HG03457 (cell line): ENCODE measurements at regions not wholly inside any gene's neighbourhood (a gene's known extent, or its start where the extent isn't known, plus 50 kb on each side); places are given as distances from the start of the nearest gene placed in this dataset.

Experiments
- ATAC-seq: cut with Tn5 transposase; IDR thresholded peaks from one replicate; pipeline ENCODE4 v1.9.1; 2021; ENCODE audit warnings: moderate number of reproducible peaks; ENCODE audit not compliant: unreplicated experiment

DNA sequence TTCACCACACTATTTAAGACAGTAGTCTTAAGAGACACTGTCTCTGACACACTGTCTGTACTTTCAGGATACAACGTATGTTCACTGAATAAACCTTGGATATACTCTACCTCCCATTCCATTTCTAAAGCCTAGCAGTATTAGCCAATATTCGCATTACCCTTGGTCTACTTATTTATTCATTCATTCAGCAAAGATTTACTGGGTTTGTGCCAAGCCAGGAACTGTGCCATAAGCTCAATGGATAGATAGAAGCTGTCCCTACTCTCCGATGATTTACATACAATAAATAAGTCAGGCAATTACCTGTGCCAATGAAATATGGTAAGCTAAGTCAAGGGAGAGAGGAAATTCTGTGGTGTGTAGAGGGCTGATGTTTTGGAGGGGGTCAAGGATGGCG lies 195.2 kb upstream of the RAB4A start:
- no peak for ATAC-seq

DNA sequence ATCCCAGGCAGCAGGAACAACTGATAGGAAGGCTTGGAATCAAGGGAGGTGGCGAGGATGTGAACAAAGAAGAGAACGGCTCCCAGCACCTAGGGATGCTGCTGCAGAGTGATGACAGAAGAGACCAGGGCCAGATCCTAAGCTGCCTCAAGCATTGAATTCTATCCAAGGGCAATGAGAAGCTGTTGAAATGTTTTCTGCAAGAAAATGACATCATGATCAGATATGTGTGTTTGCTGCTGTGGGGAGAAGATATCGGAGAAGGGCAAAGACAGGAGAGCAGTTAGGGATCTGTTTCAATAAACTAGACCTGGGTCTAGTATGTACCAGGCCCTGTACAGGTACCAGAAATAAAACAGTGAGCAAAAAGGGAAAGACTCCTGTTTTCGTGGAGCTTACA lies 194.7 kb upstream of the RAB4A start:
- no peak for ATAC-seq

DNA sequence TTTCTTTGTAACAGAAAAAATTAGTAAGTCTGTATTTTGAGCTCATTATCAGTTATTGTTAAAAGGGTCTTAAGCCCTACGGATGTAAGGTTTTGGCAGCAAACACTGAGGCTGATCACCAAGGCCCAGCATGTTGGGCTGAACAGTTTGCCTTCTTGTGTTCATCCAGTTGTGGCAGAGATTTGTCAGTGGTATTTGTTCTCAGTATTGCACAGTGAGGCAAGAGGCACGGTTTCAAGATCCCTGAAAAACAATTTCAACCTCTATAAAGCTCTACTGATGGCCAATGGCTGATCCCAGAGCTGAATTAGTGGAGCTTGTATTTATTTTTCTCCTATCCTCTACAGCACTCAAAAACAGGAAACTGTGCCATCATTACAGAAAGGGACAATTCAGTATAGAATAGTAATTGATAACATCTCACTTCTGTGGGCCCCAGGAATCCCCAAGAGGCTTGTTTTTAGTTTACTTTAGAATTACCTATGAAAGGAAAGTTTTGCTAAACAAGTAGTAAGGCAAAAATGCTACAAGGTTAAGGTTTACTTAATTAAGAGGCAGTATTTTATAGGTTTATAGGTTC lies 191.8 kb upstream of the RAB4A start:
- ATAC-seq: no peak

DNA sequence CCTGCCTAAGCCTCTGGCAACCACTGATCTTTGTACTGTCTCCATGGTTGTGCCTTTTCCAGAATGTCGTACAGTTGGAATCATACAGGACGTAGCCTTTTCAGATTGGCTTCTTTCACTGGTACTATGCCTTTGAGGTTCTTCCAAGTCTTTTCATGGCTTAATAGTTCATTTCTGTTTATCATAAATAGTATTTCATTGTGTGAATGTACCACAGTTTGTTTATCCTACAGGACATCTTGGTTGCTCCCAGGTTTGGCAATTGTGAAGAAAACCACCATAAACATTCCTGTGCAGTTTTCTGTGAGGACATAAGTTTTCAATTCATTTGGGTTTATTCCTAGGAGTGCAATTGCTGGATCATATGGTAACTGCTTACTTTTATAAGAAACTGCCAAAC lies 190.6 kb upstream of the RAB4A start:
- no peak for ATAC-seq

DNA sequence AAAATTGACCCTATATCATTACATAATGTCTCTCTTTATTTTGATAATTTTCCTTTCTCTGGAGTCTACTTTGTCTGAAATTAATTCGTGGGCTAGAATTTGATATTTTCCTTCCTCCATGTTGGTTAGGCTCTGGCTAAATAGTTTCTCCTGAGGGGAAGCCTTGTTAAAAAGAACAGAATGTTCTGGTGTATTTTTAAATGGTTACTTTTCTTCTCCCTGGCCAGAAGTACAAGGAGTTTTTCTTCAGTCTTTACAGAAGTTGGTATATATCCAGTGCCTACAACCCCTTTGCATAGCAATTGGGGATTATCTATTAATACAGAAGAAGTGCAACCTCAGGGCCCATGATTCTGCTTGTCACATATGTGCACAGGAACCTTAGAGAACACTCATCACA lies 185.6 kb upstream of the RAB4A start:
- no peak for ATAC-seq

DNA sequence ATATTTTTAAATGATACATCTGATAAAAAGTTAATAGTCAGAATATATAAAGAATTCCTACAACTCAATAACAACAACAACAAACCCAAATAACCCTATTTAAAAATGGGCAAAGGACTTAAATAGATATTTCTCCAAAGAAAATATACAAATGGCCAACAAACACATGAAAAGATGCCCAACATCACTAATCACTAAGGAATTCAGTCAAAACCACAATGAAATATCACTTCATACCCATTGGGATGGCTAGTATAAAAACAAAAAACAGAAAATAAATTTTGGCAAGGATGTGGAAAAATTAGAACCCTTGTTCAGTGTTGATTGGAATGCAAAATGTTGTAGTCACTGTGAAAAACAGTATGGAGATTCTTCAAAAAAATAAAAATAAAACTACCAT lies 184.8 kb upstream of the RAB4A start:
- ATAC-seq: no peak

DNA sequence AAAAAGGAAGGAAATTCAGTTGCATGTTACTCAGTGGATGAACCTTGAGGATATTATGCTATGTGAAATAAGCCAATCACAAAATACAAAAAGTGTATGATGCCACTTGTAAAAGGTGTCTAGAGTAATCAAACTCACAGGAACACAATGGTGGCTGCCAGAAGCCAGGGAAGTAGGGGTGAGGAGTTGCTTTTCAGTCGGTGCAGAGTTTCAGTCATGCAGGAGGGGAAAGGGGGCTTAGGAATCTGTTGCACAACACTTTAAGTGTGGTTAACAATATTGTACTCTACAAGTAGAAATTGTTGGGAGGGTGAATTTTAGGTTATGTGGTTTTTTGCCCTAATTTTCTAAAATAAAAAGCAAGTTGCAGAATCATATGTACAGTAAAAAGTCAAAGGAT lies 184.2 kb upstream of the RAB4A start:
- ATAC-seq: no peak

DNA sequence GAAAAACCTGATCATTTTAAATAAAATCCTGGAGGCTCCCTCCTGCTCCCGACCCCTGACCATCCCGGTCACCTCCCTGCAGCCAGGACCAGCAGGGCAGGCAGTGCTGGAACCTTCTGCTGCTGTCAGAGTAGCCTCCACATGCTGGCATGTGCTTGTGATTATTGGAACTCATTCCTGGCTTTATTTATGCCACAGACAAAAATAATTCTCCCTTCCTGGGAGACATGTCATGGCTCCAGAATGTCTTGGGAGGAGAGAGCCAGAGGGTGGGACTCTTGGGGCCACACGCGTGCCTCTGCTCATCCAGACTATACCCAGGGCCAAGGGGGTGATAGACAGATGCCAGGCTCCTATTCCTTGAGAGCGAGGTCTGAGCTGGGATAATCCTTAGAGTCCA lies 183.6 kb upstream of the RAB4A start:
- ATAC-seq: no peak

DNA sequence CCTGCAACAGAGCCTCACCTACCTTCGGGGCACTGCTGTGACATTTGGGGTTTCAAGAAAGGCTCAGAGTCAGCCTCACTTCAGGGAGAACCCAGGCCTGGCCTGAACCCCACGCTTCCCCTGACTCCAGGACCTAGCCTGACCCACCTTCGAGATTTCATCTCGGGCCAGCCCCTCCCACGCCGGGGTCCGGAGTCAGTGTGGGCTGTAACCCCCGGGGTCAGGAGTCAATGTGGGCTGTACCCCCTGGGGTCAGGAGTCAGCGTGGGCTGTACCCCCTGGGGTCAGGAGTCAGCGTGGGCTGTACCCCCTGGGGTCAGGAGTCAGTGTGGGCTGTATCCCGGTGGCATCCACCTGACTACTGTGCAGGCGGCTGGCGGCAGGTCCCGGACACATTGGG lies 183.0 kb upstream of the RAB4A start:
- no peak for ATAC-seq

DNA sequence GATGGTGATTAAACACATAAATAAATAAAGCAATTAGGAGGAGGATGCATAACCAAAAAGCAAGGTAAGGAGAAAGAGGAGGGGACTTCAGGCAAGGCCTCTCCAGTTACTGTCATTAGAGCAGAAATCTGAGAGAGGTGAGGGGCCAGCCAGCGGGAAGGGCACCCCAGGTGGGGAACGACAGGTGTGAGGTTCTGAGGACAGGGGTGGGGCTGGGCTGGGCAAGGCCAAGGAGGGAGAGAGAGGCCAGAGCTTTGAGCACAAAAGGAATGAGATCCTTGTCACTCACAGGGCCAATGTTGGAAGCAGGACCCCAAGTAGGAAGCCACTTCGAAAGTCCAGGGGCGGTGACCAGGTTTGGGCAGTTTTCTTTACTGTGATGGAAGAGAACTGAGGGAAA lies 182.2 kb upstream of the RAB4A start:
- no peak for ATAC-seq

DNA sequence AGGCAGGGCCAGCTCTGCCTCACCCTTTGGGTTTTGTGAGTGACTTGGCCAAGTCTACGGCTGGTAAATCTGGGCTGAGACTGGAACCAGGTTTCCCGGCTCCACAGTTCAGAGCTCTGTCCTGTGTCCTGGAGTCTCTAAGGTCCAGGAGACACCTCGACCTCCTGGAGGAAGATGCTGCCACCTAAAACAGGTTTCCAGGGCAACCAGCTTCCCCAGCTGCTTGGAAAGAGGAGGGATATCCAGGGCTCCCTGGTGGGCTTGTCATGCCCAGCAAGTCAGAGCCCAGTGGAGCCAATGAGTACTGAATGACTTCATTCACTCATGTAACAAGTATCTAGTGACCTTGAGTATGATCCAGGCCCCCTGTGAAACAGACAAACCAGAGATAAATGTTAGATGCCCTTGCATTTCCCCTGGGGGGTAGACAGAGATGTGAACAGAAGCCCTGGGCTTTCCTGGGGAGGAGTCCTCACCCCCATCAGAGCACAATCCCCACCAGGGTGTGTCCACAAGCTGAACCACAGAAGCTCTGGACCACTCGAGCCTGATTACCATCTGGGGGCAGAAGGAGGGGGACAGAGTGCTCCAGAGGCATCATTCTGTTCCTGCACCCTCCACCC lies 181.2 kb upstream of the RAB4A start:
- no peak for ATAC-seq

DNA sequence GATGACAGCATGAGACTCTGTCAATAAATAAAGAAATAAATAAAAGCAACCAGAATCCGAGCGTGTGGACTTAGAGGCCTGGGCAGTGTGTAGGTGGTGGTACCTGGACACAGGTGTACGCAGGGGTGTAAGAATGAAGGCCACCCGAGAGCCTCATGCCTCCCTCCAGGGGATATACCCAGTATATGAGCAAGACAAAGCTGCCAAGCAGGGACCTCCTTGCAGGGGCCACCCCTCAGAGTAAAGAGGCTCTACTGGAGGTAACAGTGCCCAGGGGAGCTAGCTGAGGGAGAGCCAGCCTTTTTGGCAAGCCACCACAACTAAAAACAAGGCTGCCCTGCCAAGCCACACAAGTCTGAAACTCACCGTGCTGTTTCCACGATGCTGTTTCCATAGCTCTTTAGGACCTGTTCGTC lies 179.2 kb upstream of the RAB4A start:
- no peak for ATAC-seq

DNA sequence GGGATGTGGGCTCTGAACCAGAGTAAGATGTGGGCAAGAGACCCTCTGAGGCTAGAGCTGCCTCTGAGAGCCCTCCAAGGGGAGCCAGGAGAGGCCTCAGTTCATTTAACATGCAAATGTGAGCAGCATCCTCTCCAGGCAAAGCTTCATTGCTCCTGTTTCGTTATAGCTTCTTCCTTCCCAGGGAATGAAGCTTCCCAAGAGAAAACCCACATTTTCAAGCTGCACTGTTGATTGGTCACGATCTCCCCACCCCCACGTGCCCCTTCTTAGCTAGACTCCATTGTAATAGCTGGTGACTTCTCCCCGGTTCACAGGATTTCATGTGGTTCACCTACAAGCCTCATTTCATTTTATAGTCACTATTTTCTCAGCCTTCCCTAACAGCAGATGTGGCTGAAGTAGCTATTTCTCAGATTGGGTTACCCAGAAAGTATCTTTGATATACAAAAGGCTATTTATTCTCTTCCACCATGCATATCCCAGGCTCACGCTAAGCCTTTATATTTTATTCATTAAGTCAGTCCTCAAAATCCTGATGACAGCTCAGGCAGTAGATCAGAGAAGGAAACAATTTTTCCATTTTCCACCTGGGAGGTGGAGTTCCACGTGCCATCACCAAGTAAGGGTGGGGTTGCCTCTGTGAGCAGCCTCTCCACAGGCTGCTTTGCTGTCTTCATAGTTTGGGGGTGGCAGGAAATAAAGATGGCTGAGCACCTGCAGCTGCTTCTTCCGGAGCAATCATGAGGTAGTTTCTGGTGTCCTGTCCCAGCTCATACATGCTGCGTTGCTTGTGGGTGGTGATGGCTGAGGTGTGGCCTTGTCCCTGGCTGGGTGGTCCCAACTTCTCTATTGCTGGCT lies 178.3 kb upstream of the RAB4A start:
- no peak for ATAC-seq

DNA sequence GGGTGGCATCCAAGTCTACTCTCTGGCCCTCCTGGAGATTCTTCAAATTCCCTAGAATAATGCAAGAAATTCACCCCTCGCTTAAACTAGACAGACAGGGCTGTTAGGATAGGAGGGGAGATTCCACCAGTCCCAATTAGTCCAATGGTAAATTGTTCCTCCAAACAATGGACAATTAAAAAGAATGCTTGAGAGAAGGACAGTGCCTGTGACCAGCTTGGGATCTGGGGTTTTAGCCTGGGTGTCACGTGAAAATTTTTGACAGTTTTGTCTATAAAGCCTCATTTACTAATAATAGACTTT lies 177.7 kb upstream of the RAB4A start:
- ATAC-seq: no peak

DNA sequence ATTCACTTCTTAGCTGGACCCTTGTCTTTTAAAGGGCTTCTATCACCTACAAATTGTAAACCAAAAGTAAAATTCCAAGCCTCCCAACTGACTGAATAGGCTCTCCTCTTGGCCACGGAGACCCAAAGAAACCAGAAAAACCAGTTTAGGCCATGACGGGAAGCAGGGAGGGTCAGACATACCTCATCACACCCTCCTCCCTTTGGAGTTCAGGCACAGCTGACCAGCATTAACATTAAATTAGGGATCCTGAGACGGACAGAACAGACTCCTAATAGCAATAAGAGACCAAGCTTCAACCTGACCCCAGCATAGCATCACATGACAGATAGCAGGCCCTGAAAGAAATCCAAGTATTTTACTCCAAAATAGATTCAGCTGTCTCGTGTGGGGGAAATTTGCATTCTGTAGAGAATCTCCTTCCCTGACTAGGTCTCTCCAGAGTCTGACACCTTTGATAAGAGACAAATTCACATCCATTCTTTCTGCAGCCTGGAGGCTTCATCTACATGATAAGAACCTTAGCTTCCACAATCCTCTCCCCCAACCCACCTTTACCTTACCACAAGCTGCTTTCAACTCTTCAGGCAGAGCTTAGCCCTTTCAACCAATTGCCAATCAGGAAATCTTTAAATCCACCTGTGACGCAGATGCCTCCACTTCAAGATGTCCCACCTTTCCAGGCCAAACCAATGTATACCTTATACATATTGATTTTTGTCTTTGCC lies 177.1 kb upstream of the RAB4A start:
- ATAC-seq: no peak

DNA sequence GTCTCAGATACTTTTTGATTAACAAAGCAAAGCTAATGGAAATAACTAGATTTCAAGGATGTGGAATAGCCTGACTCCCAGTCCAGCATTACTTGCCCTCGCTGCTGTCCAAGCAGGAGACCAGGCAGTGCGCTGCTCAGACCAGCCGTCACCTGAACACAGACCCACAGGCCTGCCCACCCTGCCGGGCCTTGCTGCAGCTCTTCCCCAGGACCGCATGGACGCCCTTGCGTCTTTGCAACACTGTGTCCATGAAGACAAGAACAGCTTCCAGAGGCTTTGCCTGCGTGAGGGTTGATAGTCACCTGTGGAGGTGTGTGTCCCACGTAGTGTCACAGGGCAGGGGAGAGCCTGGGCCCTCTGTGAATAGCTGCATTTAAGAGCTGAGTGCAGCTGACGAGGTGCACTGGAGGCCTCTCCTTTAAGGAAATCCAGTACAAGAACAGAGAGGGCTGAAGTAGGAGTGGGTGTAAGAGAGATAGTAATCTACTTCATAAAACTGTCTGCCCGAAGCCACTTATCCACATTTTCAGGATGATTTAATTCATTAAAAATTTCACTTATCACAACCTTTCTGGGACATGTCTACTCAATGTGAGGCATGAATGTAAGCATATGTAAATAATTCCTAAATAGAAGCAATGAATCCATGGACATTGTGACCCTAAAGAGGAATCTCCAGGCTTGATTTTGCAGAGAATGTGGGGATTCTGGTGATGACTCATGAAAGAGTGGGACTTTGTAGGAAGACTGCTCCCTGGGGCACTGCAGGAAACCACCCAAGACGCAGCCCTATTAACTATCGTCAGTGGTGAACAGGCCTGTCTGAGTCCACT lies 176.2 kb upstream of the RAB4A start:
- no peak for ATAC-seq

DNA sequence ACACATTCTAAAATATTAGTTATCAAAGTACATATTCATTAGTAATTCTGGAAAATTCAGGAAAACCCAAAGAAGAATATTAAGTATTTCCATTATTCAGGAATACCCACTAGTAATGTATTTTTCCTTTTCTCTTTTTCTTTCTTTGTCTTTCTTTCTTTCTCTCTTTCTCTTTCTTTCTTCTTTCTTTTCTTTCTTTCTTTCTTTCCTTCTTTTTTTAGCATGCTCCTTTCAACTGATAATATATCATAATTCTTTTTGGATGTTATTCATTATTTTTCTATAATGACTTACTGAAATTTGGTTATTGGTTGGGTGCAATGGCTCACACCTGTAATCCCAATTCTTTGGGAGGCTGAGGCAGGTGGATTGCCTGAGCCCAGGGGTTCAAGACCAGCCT lies 175.6 kb upstream of the RAB4A start:
- no peak for ATAC-seq

DNA sequence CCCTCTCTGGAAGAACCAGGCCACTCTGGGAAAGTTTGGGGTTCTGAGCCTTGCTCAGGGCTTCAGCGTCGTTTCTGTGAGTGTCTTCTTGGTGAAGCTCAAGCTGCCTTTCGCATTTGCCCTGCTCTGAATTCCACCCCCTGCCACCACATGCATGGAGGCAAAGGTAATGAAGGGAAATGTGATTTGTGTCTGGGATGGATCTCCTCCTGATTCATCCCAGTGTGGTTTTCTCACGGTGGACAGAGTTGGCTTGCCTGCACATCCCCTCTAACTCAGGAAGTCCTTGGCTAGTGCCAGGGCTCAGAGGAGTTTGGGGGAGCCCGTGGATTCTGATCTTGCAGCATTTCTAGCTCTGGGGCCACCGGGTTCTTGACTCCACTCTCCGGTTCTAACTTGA lies 173.6 kb upstream of the RAB4A start:
- ATAC-seq: no peak

DNA sequence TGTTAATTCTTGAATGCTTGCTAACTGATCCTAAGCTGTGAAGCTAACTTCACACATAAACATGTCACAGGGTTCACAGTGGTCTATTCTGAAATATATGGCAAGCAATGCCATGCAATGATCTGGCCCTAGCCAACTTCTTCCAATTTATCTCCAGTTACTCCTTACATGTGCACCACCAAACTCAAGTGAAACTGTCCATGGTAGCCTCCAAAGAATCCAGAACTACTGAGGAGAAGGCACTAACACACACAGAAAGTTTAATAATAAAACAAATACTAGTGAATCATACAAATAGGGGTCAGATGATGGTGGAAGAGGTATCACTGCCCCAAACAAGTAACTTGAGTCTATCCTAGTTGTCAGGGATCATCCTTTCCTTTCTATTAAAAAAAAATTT lies 172.6 kb upstream of the RAB4A start:
- ATAC-seq: no peak

DNA sequence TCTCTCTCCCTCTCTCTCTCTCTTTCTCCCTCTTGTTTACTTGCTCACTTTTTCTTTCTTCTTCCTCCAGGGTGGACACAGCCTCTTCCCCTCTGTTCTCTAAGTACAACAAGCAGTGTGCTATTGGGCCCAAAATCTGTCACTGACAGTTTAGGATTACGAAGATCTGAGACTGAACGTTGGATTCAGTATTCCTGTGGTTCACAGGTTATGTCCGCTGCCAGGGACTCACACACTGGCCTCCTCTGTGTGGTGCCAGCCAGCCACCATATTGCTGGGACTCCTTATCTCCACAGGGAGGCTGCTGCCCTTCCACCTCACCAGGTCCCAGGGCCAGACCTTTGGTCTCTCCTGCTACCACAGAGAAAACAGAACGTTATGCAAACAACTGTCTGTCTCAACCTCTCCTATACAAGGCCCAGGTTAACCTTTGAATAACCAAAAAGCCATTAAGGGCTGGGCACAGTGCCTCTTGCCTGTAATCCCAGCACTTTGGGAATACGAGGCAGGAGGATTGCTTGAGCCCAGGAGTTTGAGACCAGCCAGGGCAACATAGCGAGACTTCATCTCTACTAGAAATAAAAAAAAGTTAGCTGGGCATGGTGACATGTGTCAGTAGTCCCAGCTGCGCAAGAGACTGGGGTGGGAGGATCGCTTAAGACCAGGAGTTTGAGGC lies 171.9 kb upstream of the RAB4A start:
- no peak for ATAC-seq
